ENCODE measurements at regions not wholly inside any gene's neighbourhood (a gene's known extent, or its start where the extent isn't known, plus 50 kb on each side); places are given as distances from the start of the nearest gene placed in this dataset.

- FAIRE-seq (no peak), DNase-seq (ENCODE audit: low read depth, low spot score) (peak; percentile 25)
- no peaks in the 10 kb centered on the region for H3K9me3 ChIP-seq (replicated peaks; ENCODE audit: control insufficient read depth, insufficient read depth, low read length)
- H3K27ac ChIP-seq (ENCODE audit: insufficient read depth, low read depth, low read length): no peak overlapping the region
- intact Hi-C loops (cut with micrococcal nuclease) (loop anchor here (1.0 kb wide), 1 partner anchor 584 kb away; no protein-coding TSS in a partner anchor), dilution Hi-C loops (cut with MboI; ENCODE audit: extremely low pct_ligation_motif_present, low sequenced_read_pairs) (no loop called here)
- no peaks in the 10 kb centered on the region for H3K79me2 ChIP-seq (ENCODE audit: control insufficient read depth, insufficient read depth, low read length)
- no peaks in the 10 kb centered on the region for H3K9me1 ChIP-seq (replicated peaks; ENCODE audit: control insufficient read depth, extremely low read depth, insufficient read depth, low read length)
- no peaks in the 10 kb centered on the region for H3K4me1 ChIP-seq (ENCODE audit: control insufficient read depth, extremely low read depth, insufficient read depth, low read length)
- H3K4me2 ChIP-seq (ENCODE audit: insufficient read depth, low read length): no peak overlapping the region
- no peak for TF ChIP-seq EZH2 (IDR thresholded peaks at IDR 0.05; ENCODE audit: borderline replicate concordance, low read depth, low read length, severe bottlenecking)
- TF ChIP-seq POLR2A (IDR thresholded peaks at IDR 0.05; ENCODE audit: low read depth, low read length): no peak
- no peak for TF ChIP-seq POLR2AphosphoS5 (IDR thresholded peaks at IDR 0.05; ENCODE audit: insufficient read depth, low read depth, low read length)
- no peak for TF ChIP-seq CTCF (IDR thresholded peaks at IDR 0.05; ENCODE audit: extremely low read depth in 1 of 2, insufficient read depth in 1 of 2, low read depth in 1 of 2, low read length in 2 of 2)
- no peak for TF ChIP-seq FOS (IDR thresholded peaks at IDR 0.05; ENCODE audit: borderline replicate concordance, insufficient read depth, low read length)
- TF ChIP-seq MYC (IDR thresholded peaks at IDR 0.05; ENCODE audit: low read depth, low read length): no peak
- TF ChIP-seq GATA2 (IDR thresholded peaks at IDR 0.05; ENCODE audit: insufficient read depth, insufficient read length, low read depth, low read length): no peak
- no peak for TF ChIP-seq MAX (IDR thresholded peaks at IDR 0.05; ENCODE audit: insufficient read depth, insufficient read length)
- TF ChIP-seq JUN (IDR thresholded peaks at IDR 0.05; ENCODE audit: borderline replicate concordance, insufficient read depth, insufficient read length, low read depth): no peak
- no peaks in the 10 kb centered on the region for H4K20me1 ChIP-seq (replicated peaks; ENCODE audit: control insufficient read depth, extremely low read depth, insufficient read depth, low read length)
- H3K4me3 ChIP-seq (replicated peaks in 1 of 3; ENCODE audit: insufficient read depth in 1 of 3, low read depth in 1 of 3, low read length in 3 of 3): no peak overlapping the region
- ChIA-PET POLR2A (no interaction called here), CTCF (interaction anchor here (1.1 to 4.6 kb wide), 4 partner anchors 297 to 584 kb away, joined by 3 to 29 read pairs (median 10); no protein-coding TSS in a partner anchor)
- H3K36me3 ChIP-seq (ENCODE audit: control insufficient read depth in 2 of 2, extremely low read depth in 1 of 2, insufficient read depth in 2 of 2, low read length in 2 of 2): no peaks in the 10 kb centered on the region
- H3K27me3 ChIP-seq (ENCODE audit: control insufficient read depth in 2 of 2, insufficient read depth in 2 of 2, low read length in 2 of 2): no peaks in the 10 kb centered on the region
- no TSS peak for BruUV-seq (replicated peaks)
- no peak overlapping the region for H3K9ac ChIP-seq (replicated peaks; ENCODE audit: extremely low read depth, insufficient read depth, low read length)
- H2AFZ ChIP-seq (ENCODE audit: low read depth, low read length): no peak overlapping the region
Observed at GRCh38 chr9:71223953-71224538, 102.6 kb upstream of the TRPM3 start.

All from endothelial cell of umbilical vein (primary cell).